Activated naive CD4-positive, alpha-beta T cell treated with anti-CD3 and anti-CD28 coated beads, Interleukin-2, amount 50 U/mL, for 72 hours (primary cell): ENCODE measurements at regions not wholly inside any gene's neighbourhood (a gene's known extent, or its start where the extent isn't known, plus 50 kb on each side); places are given as distances from the start of the nearest gene placed in this dataset.
"Not testable (repeated sequence)": the region's sequence is repeated elsewhere in the genome, so short reads cannot be mapped to it uniquely, and the experiment has no call there.

Source experiments
- ATAC-seq, 2 donors: fragments of 150-1000 bp; cut with Tn5 transposase; 2 replicates each; pipeline ENCODE4 v1.10.0; 2021; ENCODE audit warnings: mild to moderate bottlenecking in 2 of 2, moderate library complexity in 2 of 2
- DNase-seq, 2 donors: peaks; one replicate each; pipeline ENCODE4 v3.0.0; 2021 to 2022; ENCODE audit warnings: low spot score in 2 of 2
- H3K27ac Mint-ChIP-seq, 2 donors: one replicate each; pipeline ENCODE4 v1.8.0; 2022; ENCODE audit warnings: mild to moderate bottlenecking in 2 of 2, mixed read lengths in 2 of 2
- H3K36me3 Mint-ChIP-seq, 2 donors: one replicate each; pipeline ENCODE4 v1.8.0; 2022; ENCODE audit warnings: mixed read lengths in 2 of 2
- H3K9me3 Mint-ChIP-seq, 2 donors: one replicate each; pipeline ENCODE4 v1.8.0; 2022; ENCODE audit warnings: mixed read lengths in 2 of 2

DNA sequence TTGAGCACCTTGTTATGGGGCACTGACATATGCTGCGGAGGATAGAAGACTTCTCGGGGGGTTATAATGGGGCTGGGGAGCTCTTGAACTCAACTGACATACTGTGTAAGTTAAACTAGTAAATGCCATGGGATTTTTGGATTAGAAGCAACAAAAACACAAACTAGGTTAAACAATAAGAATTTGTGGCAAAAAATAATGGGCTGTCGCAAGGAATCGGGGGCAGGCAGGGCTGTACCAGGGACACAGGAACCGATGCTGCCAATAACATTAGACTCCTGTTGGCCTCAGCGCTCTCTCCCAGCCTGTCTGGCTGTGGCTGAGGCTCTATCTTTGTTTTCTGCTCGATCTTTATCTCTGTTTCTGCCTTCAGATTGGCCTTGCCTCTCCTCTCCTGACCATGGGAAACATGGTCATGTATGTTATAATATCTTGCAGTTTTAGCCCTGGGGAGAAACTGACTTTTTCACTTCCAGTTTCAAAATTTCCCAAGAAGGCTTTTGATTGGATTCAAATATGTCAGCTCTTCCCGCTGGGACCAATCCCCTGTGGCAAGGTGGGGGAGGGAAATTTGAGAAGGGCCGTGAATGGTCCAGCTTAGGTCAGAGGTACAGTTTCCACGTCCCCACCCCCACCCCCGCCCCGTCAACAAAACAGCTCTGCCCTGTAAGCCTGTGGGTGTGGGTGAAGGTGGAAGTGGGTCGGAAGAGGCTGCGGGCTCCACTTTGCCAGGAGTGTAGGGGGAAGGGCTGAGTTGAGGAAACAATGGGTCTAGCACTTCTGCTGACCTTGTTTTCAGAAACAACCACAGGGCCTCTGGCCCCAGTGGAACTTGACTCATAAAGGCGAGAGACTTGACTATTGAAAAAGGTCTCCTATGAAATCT lies 161.1 kb upstream of the TBL1XR1 start:
- Mint-ChIP-seq H3K9me3 (peaks cover 3 to 11% of the 10 kb centered on the region in 2 donors), H3K27ac (peak overlapping the region; percentile 95), H3K36me3 (peaks cover 0 to 13% of the 10 kb centered on the region in 2 donors)
- DNase-seq, result peak; percentile 56 to 83
- ATAC-seq, result peak; percentile 57 to 71

- peak in 1 of 2 donors; percentile 65 for DNase-seq
- H3K27ac Mint-ChIP-seq, result peak overlapping the region; percentile 95
Measured at GRCh38 chr3:177358977-177359592, 161.8 kb upstream of the TBL1XR1 start.

DNA sequence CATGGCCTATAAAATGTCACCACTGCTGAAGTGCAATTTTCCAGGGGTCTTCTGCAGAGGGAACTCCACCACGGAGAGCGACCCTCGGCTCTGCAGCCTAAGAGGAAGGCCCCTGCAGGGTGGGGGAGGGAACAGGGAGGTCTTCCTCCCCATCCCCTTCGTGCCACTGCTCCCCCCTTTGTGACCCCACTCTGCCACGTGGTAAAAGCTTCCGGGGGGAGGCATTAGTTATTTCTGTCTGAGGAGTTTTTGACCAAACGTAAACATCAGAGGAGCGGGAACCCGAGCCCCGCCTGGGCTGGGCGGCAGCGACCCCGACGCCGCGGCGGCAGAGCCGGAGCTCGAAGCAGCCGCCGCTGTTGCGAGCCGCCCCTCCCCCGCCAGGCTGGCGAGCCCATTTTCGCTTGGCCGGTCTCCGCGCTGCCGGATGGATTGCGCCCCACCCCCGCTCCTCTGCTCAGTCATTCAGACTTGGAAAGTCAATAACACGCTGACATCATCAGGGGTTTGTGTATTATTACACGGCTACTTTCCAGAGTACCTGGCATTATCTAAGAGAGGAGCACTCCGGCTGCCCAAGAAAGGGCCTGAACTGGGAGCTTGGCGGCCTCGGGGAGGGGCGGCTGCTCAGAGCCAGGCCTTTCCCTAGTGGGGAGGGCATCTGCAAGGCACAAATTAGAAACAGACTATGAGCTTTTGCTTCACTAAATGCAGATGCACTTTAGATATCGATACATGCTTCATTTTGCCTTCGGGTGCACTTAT lies 162.5 kb upstream of the TBL1XR1 start:
- Mint-ChIP-seq H3K9me3 (peaks cover 0 to 7% of the 10 kb centered on the region in 2 donors), H3K27ac (peak overlapping the region; percentile 95 to 98), H3K36me3 (peaks cover 0 to 10% of the 10 kb centered on the region in 2 donors)
- DNase-seq (peak; percentile 93 to 96), ATAC-seq (peak; percentile 71 to 87)

More at GRCh38 chr3:177358977-177359592, 161.8 kb upstream of the TBL1XR1 start:
- Mint-ChIP-seq H3K36me3 (peaks cover 0 to 10% of the 10 kb centered on the region in 2 donors), H3K9me3 (peaks cover 0 to 7% of the 10 kb centered on the region in 2 donors)
- ATAC-seq, result peak; percentile 30 to 50

DNA sequence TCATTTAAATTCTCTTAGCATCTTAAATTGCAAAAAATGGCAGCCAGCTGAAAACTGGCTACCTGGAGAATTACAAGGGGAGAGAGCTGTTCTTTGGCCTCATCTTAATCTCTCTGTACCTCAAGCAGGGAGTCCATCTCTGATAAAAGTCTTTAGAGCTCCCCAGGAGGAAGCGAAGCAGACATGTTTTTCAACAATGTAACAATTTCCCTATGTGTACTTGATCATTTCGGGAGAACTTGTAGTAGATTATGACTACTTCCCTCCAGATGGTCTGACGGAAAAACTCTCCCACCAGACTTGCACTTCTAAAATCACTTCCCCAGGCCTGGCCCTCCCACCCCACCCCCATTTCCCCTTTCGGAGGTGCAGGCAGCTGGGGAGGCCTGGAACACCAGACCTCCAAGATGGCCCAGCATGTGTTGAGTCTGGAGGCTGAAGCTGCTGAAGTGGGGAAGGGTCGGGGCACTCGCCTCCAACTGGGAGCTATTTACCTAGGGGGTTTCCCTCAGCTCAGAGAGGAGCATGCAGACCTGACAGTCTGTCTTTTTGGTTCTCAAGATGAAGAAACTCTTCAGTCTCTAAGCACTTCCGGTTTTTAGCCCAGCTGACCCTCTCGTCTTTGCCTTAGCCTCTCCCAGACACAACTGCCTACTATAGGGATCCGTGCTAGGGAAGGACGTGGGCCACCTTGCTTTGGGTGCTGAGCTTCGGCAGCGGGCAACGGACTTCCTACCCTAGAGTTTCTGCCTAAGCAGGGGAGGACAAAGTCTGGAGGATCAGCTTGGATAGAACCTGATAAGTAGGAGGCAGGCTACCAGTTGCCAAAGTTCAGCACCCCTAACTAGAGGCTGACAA lies 164.0 kb upstream of the TBL1XR1 start:
- peaks cover 0 to 2% of the 10 kb centered on the region in 2 donors for H3K36me3 Mint-ChIP-seq
- no peak for DNase-seq
- peaks cover 0 to 1% of the 10 kb centered on the region in 2 donors for H3K9me3 Mint-ChIP-seq
- ATAC-seq, result no peak
- peak overlapping the region; percentile 95 to 98 for H3K27ac Mint-ChIP-seq

DNA sequence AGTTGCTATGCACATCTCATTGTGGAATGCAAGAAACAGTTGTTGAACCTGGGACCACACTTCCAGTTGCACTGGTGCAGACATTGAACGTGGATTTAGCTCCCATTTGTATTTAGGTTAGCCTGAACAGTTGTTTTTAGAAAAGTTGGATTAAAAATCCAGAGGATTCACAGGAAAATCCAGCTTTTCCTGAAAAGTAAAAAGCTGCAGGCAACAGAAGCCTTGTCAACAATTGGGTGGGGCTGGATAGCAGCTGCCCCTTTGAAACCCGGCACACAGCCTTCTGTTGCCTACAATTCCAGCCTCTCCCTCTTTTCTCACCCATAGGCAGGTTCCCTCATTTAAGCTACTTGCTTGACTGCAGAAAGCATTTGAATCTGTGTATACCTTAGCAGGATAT lies 165.3 kb upstream of the TBL1XR1 start:
- DNase-seq, result no peak
- H3K9me3 Mint-ChIP-seq, result no peaks in the 10 kb centered on the region
- no peak overlapping the region for H3K27ac Mint-ChIP-seq
- H3K36me3 Mint-ChIP-seq, result no peaks in the 10 kb centered on the region
- ATAC-seq, result no peak

DNA sequence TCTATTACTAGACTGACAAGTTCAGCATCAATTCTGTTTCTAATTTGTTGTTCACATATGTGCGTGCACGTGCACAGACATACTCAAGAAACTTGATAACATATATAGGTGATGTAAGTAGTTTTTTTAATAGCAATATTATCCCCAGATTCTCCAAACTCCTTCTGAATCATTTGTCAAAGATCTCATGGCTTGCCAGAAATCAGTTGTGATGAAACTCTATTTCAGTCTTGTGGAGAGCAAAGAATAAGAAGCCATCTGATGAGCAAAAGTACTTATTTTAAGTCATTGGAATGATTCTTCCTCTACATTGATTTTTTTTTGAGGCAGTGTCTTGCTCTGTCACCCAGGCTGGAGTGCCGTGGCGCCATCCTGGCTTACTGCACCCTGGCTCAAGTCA lies 167.0 kb upstream of the TBL1XR1 start:
- H3K36me3 Mint-ChIP-seq, result no peaks in the 10 kb centered on the region
- no peak overlapping the region for H3K27ac Mint-ChIP-seq
- ATAC-seq, result no peak
- no peaks in the 10 kb centered on the region for H3K9me3 Mint-ChIP-seq
- no peak for DNase-seq

DNA sequence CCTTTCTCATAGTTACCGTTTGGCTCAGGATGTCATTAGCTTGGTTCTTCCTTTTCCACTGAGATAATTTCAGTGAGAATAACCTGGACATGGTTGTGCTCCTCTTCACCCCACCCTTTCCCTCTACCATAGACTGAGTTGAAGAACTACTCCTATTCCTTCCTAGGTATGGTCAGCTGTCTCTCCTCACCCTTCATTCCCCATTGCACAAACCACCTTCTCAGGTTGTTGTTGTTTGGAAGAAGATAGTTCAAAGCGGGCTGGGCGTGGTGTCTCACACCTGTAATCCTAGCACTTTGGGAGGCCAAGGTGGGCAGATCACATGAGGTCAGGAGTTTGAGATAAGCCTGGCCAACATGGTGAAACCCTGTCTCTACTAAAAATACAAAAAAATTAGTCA lies 168.0 kb upstream of the TBL1XR1 start:
- H3K9me3 Mint-ChIP-seq, H3K27ac Mint-ChIP-seq, ATAC-seq, H3K36me3 Mint-ChIP-seq, DNase-seq: not testable (repeated sequence)

DNA sequence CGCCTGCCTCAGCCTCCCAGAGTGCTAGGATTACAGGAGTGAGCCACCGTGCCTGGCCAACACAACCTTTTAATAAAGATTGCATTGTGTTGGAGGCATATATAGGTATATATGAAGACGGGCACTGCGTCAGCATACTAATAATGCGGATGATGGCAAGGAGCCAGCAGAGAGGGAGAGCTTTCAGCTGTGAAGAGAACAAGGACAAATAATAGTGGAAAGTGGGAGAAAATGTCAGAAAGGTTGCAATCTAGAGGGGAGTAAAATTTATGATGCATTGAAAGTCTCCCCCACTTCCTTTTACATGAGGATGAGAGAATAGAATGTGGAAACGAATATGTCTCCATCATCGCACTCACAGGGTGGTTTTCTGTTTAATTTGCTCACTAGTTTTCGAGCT lies 170.5 kb upstream of the TBL1XR1 start:
- H3K9me3 Mint-ChIP-seq, result no peaks in the 10 kb centered on the region
- H3K36me3 Mint-ChIP-seq, result no peaks in the 10 kb centered on the region
- ATAC-seq, result no peak
- H3K27ac Mint-ChIP-seq, result no peak overlapping the region
- no peak for DNase-seq

DNA sequence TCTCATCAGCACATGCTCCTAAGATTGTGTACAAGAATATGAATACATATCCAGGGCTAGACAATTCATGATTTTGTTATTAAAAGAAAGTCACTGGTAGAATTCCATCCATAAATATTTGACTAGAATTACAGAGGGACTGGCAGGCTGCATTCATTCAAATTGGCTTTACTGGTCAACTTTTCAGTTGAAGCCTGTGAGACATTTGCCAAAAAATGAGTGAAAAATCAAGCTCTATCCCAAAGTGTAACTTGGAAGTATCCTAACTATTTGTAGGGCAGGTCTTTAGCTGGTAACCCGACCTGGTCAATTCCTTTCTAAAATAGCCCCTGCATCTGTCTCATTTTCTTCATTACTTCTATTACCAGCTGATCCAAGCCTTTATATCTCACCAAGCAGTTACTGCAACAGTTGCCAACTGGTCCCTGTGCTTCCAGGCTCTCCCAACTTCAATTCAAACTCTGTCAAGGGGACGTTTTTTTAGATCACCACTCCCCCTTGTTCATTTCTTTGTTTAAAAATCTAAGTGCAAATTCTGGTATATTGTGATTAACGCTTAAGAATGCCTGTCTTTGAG lies 173.1 kb upstream of the TBL1XR1 start:
- DNase-seq, result no peak
- Mint-ChIP-seq H3K9me3 (no peaks in the 10 kb centered on the region), H3K27ac (no peak overlapping the region), H3K36me3 (no peaks in the 10 kb centered on the region)
- ATAC-seq, result no peak

DNA sequence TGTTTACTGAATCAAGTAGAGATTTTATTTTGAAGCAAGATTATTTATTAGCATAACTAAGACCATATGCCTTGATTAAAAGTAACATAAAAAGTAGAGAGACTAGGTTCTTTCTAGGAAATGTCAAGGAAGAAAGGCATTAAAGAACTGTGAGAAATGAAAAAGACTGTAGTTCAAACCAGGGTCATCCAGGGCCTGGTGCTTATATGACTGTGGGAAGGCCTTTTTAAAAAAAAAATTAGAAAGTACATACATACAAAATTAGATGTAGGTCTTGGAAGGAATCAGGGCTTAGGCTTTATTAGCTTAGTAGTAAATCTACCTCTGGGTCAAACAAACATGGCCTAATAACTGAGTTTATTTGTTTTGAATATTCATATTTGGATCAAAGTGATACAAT lies 173.9 kb upstream of the TBL1XR1 start:
- H3K36me3 Mint-ChIP-seq, result no peaks in the 10 kb centered on the region
- no peak overlapping the region for H3K27ac Mint-ChIP-seq
- H3K9me3 Mint-ChIP-seq, result no peaks in the 10 kb centered on the region
- DNase-seq, result no peak
- no peak for ATAC-seq

GRCh38 chr3:177371888-177372287 lies 174.6 kb upstream of the TBL1XR1 start:
- no peak for DNase-seq

DNA sequence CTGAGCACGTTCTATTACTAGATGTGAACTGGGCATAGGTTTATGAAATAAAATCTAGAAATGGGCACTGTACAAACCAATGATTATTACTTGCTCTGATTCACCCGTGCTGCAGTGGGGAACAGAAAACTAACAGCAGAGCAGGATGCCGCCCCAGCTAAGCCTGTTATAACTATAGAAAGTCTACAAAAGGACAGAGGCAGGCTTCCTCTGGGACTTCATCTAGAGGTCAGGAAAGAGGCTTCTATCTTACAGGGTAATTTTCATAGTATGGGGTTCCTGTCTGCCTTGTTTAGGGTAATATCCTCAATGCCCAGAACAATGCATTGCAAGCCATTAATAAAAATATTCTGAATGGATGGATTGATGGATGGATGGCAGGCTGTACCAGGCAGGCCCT lies 177.0 kb upstream of the TBL1XR1 start:
- no peaks in the 10 kb centered on the region for H3K9me3 Mint-ChIP-seq
- H3K36me3 Mint-ChIP-seq, result no peaks in the 10 kb centered on the region
- no peak overlapping the region for H3K27ac Mint-ChIP-seq
- ATAC-seq (no peak), DNase-seq (no peak)

More at GRCh38 chr3:177371888-177372287, 174.6 kb upstream of the TBL1XR1 start:
- ATAC-seq, result no peak
- Mint-ChIP-seq H3K36me3 (no peaks in the 10 kb centered on the region), H3K27ac (no peak overlapping the region), H3K9me3 (no peaks in the 10 kb centered on the region)

DNA sequence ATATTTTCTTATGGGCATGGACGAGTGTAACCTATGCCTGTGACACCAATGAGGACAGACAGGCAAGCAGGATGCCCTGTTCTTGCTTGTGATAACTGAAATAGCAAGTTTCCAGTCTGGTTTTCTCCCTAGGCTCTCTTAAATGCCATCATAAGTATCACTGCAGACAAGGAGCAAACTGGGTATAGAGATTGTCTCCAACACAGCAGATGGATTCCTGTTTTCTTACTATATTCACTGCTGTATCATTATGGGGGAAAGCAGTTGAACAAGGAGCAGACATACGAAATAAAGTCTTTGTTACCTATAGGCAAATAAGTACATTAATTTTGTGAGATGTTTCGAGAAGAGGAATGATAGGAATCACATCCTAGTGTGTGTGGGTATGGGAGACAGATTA lies 178.0 kb upstream of the TBL1XR1 start:
- no peak for ATAC-seq
- H3K36me3 Mint-ChIP-seq, result no peaks in the 10 kb centered on the region
- no peak for DNase-seq
- H3K27ac Mint-ChIP-seq, result no peak overlapping the region
- H3K9me3 Mint-ChIP-seq, result peaks cover 3% of the 10 kb centered on the region in 2 donors

GRCh38 chr3:177377166-177377565 lies 179.9 kb upstream of the TBL1XR1 start:
- H3K36me3 Mint-ChIP-seq, result no peaks in the 10 kb centered on the region
- H3K27ac Mint-ChIP-seq, result peak overlapping the region in 1 of 2 donors; percentile 24
- no peak for DNase-seq
- no peak for ATAC-seq
- H3K9me3 Mint-ChIP-seq, result peaks cover 4 to 7% of the 10 kb centered on the region in 2 donors

DNA sequence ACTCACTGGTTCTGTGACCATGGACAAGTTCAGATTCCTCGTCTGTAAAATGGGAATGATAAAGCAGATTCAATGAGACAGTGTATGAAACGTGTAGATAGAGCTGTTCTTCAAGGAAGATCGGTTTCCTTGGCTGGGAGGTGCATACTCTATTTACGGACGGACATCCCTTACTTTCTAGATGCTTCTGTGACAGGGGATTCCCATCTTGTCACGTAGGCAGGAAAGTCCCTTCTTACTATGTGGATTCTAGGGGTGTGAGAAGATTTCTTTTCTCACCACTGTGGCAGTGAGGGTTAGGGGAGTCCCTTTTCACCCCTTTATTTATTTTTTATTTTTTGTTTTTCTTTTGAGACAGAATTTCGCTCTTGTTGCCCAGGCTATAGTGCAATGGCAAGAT lies 180.9 kb upstream of the TBL1XR1 start:
- Mint-ChIP-seq H3K9me3 (peaks cover 4 to 11% of the 10 kb centered on the region in 2 donors), H3K36me3 (no peaks in the 10 kb centered on the region), H3K27ac (peak overlapping the region in 1 of 2 donors; percentile 24)
- ATAC-seq, result no peak
- no peak for DNase-seq

DNA sequence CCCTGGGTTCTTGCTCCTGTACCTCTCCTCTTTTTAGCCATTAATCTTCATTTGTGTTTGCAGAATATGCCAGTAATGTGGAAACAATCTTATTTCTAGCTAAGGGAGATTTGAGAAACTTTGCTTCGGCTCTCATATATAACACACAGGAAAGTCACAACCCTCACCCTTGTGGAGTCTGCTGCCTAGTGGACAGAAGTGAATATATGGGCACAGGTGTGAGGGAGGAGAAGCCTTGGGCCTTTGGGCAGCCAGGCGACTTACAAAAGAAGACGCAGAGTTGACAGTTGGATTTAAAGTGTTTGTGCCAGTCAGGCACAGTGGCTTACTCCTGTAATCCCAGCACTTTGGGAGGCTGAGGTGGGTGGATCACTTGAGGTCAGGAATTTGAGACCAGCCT lies 181.8 kb upstream of the TBL1XR1 start:
- Mint-ChIP-seq H3K36me3 (no peaks in the 10 kb centered on the region), H3K9me3 (peaks cover 4 to 15% of the 10 kb centered on the region in 2 donors), H3K27ac (peak overlapping the region in 1 of 2 donors; percentile 7)
- DNase-seq (no peak), ATAC-seq (no peak)
